ENCODE measurements at regions not wholly inside any gene's neighbourhood (a gene's known extent, or its start where the extent isn't known, plus 50 kb on each side); places are given as distances from the start of the nearest gene placed in this dataset.

GRCh38 chr2:12379143-12379542 is 337.6 kb upstream of the TRIB2 start:
- no peak overlapping the region for H3K27ac Mint-ChIP-seq (ENCODE audit: unreplicated experiment)
- no peak for DNase-seq (ENCODE audit: low spot score)

DNA sequence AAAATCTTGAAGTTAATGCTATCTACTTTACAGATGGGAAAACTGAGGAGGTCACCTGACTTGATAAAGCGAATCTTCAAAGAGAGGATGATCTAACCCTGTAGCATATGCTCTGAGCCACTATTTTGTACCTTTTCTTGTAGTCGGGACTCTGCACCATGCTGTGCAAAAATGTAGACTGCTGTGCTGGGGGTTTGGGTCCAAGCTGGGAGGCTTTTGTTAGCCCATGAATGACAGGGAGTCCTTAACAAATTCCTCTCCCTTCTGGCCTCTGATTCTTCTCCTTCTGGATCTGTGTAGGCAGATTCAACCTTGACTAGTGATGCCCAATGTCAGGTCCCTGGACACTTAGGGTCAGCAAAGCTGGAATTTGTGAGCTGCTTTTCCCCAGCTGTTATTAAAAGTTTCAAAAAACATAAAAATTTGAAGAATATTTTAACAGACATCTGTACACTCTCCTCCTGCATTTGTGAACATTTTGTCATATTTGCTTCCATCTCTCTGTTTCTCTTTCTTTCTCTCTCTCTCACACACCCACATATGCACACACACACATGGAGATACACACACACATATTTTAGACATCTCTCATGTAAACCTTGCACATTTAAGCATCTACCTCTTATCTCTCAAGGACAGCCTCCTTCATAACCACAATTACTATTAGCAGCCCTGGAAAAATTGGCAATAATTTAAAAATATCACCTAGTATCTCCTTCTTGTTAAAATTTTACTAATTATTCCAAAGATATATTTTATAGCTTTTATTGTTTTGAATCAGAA is 335.0 kb upstream of the TRIB2 start:
- Mint-ChIP-seq H3K4me1 (ENCODE audit: low read depth) (peaks cover 8% of the 10 kb centered on the region), H3K9me3 (ENCODE audit: low read depth) (no peaks in the 10 kb centered on the region), H3K36me3 (ENCODE audit: low read depth) (no peaks in the 10 kb centered on the region), H3K27ac (ENCODE audit: unreplicated experiment) (no peak overlapping the region), H3K4me3 (ENCODE audit: unreplicated experiment) (no peak overlapping the region), H3K27me3 (ENCODE audit: low read depth) (no peaks in the 10 kb centered on the region)
- no peak for DNase-seq (ENCODE audit: low spot score)
- TF ChIP-seq CTCF (IDR thresholded peaks at IDR 0.05): no peak

More at GRCh38 chr2:12379143-12379542, 337.6 kb upstream of the TRIB2 start:
- Mint-ChIP-seq H3K4me3 (ENCODE audit: unreplicated experiment) (no peak overlapping the region), H3K9me3 (ENCODE audit: low read depth) (no peaks in the 10 kb centered on the region), H3K4me1 (ENCODE audit: low read depth) (peaks cover 8% of the 10 kb centered on the region), H3K27me3 (ENCODE audit: low read depth) (no peaks in the 10 kb centered on the region), H3K36me3 (ENCODE audit: low read depth) (no peaks in the 10 kb centered on the region)
- TF ChIP-seq CTCF (IDR thresholded peaks at IDR 0.05): no peak

DNA sequence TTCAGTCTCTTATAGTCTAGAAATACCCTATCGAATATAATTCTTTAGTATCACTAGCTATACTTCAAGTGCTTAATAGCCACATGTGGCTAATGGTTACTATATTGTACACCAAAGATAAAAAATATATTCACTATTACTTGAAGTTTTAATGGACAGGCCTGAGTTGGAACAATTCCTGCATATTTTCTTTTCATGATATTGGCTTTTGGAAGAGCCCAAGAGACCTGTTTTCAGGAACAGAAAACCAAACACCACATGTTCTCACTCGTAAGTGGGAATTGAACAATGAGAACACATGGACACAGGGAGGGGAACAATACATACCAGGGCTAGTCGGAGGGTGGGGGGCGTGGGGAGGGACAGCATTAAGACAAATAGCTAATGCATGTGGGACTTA is 334.4 kb upstream of the TRIB2 start:
- H3K27me3 Mint-ChIP-seq (ENCODE audit: low read depth): no peaks in the 10 kb centered on the region
- H3K9me3 Mint-ChIP-seq (ENCODE audit: low read depth): no peaks in the 10 kb centered on the region
- peaks cover 8% of the 10 kb centered on the region for H3K4me1 Mint-ChIP-seq (ENCODE audit: low read depth)
- H3K27ac Mint-ChIP-seq (ENCODE audit: unreplicated experiment): no peak overlapping the region
- H3K4me3 Mint-ChIP-seq (ENCODE audit: unreplicated experiment): no peak overlapping the region
- no peak for DNase-seq (ENCODE audit: low spot score)
- no peaks in the 10 kb centered on the region for H3K36me3 Mint-ChIP-seq (ENCODE audit: low read depth)
- TF ChIP-seq CTCF (IDR thresholded peaks at IDR 0.05): no peak

GRCh38 chr2:12389344-12390045 is 327.2 kb upstream of the TRIB2 start:
- no peaks in the 10 kb centered on the region for H3K9me3 Mint-ChIP-seq (ENCODE audit: low read depth)
- DNase-seq (ENCODE audit: low spot score): no peak
- no peak overlapping the region for H3K4me3 Mint-ChIP-seq (ENCODE audit: unreplicated experiment)
- H3K36me3 Mint-ChIP-seq (ENCODE audit: low read depth): no peaks in the 10 kb centered on the region
- H3K27me3 Mint-ChIP-seq (ENCODE audit: low read depth): no peaks in the 10 kb centered on the region
- no peak for TF ChIP-seq CTCF (IDR thresholded peaks at IDR 0.05)
- peak overlapping the region; percentile 34 for H3K27ac Mint-ChIP-seq (ENCODE audit: unreplicated experiment)
- H3K4me1 Mint-ChIP-seq (ENCODE audit: low read depth): peaks cover 15% of the 10 kb centered on the region

- no peaks in the 10 kb centered on the region for H3K36me3 Mint-ChIP-seq (ENCODE audit: low read depth)
- H3K4me1 Mint-ChIP-seq (ENCODE audit: low read depth): peaks cover 21% of the 10 kb centered on the region
- H3K9me3 Mint-ChIP-seq (ENCODE audit: low read depth): no peaks in the 10 kb centered on the region
- TF ChIP-seq CTCF (IDR thresholded peaks at IDR 0.05): no peak
- no peak overlapping the region for H3K4me3 Mint-ChIP-seq (ENCODE audit: unreplicated experiment)
- H3K27ac Mint-ChIP-seq (ENCODE audit: unreplicated experiment): no peak overlapping the region
- H3K27me3 Mint-ChIP-seq (ENCODE audit: low read depth): no peaks in the 10 kb centered on the region
- no peak for DNase-seq (ENCODE audit: low spot score)
Observed at GRCh38 chr2:12391116-12391515, 325.6 kb upstream of the TRIB2 start.

Measured in chondrocyte (in vitro differentiated cells).